HFF-Myc (cell line): ENCODE measurements at regions not wholly inside any gene's neighbourhood (a gene's known extent, or its start where the extent isn't known, plus 50 kb on each side); places are given as distances from the start of the nearest gene placed in this dataset.

Source experiments
- DNase-seq: peaks from one replicate; pipeline ENCODE4 v3.0.0-alpha.2; 2011; ENCODE audit warnings: low read depth; ENCODE audit errors: extremely low read depth
- H3K4me3 ChIP-seq: replicated peaks from 2 replicates; pipeline ENCODE4 v1.5.1; 2011; ENCODE audit warnings: low read depth, mild to moderate bottlenecking, control low read depth, low read length
- TF ChIP-seq, protein P1 (sequence below): IDR thresholded peaks from 2 replicates; pipeline ENCODE4 v1.5.1; 2012; ENCODE audit warnings: mild to moderate bottlenecking, low read depth, low read length, control low read depth; ENCODE audit errors: missing control alignments

- no peak overlapping the region for H3K4me3 ChIP-seq
- TF ChIP-seq, protein P1, sequence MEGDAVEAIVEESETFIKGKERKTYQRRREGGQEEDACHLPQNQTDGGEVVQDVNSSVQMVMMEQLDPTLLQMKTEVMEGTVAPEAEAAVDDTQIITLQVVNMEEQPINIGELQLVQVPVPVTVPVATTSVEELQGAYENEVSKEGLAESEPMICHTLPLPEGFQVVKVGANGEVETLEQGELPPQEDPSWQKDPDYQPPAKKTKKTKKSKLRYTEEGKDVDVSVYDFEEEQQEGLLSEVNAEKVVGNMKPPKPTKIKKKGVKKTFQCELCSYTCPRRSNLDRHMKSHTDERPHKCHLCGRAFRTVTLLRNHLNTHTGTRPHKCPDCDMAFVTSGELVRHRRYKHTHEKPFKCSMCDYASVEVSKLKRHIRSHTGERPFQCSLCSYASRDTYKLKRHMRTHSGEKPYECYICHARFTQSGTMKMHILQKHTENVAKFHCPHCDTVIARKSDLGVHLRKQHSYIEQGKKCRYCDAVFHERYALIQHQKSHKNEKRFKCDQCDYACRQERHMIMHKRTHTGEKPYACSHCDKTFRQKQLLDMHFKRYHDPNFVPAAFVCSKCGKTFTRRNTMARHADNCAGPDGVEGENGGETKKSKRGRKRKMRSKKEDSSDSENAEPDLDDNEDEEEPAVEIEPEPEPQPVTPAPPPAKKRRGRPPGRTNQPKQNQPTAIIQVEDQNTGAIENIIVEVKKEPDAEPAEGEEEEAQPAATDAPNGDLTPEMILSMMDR, result no peak
- DNase-seq, result no peak
Observed at GRCh38 chr6:23213651-23214050, 644.3 kb downstream of the HDGFL1 start.

- TF ChIP-seq, protein P1, result no peak
- DNase-seq, result no peak
Observed at GRCh38 chr6:23218751-23219150, 649.4 kb downstream of the HDGFL1 start.

GRCh38 chr6:23222724-23223123, 653.4 kb downstream of the HDGFL1 start:
- TF ChIP-seq, protein P1, result no peak
- H3K4me3 ChIP-seq, result no peak overlapping the region
- no peak for DNase-seq

More at GRCh38 chr6:23218751-23219150, 649.4 kb downstream of the HDGFL1 start:
- H3K4me3 ChIP-seq, result no peak overlapping the region

GRCh38 chr6:23224540-23224939, 655.2 kb downstream of the HDGFL1 start:
- TF ChIP-seq, protein P1, result no peak
- DNase-seq, result no peak
- H3K4me3 ChIP-seq, result no peak overlapping the region

- TF ChIP-seq, protein P1, result no peak
- no peak overlapping the region for H3K4me3 ChIP-seq
- no peak for DNase-seq
Observed at GRCh38 chr6:23228439-23229024, 659.2 kb downstream of the HDGFL1 start.

DNA sequence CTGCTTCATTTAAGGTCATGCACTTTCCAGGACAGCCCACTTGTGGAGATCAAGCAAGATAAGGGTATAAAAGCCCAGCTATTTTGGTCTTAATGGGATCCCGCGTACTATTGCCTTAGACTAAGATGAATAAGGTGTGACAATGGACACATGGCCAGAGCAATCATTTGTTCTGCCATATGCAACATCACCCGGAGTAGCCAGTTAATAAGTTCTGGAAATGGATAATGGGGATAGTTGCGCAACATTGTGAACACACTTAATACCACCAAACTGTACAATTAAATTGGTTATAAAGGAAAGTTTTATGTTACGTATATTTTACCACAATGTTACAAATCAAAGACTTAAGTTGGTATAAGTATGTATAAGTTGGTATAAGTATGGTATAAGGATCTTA, 674.5 kb downstream of the HDGFL1 start:
- no peak overlapping the region for H3K4me3 ChIP-seq
- DNase-seq, result no peak
- TF ChIP-seq, protein P1, result no peak

DNA sequence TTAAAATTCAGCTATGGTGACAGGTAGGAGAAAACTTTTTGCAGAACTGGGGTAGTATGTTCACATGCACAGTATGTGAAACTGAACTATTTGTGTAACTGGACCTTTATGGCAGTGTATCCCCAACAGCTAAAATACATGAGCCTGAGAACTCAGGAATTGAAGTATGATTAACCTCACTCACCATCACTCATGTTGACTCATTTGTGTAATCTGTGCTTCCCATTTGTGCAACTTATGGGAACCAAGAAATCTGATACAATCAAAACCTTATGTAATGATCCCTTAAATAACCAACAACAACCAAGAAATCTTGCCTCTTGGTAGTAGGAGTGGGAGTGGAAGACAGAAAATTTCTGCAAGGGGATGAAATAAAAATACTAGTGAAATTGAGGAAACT, 674.9 kb downstream of the HDGFL1 start:
- TF ChIP-seq, protein P1, result no peak
- H3K4me3 ChIP-seq, result no peak overlapping the region
- no peak for DNase-seq
